SK-N-SH (cell line): ENCODE measurements at regions not wholly inside any gene's neighbourhood (a gene's known extent, or its start where the extent isn't known, plus 50 kb on each side); places are given as distances from the start of the nearest gene placed in this dataset.

ENCODE experiments used
- CTCF ChIA-PET: fragments of 300-600, 350-600 bp; formaldehyde crosslinking; extraction: SDS; loops from one replicate; lab custom pipeline; 2021; lab: Yijun Ruan, JAX
- POLR2A ChIA-PET: fragments of 350-600 bp; sonication (Branson Sonifier 250); formaldehyde crosslinking; extraction: SDS; loops from one replicate; lab custom pipeline; 2020; ENCODE audit warnings: antibody characterized with exemption, inconsistent platforms; lab: Yijun Ruan, JAX
- DNase-seq: peaks from one replicate; pipeline ENCODE4 v3.0.0; 2012
- H2AFZ ChIP-seq: fragments of 200-600 bp; sonication (generic); 2 replicates; pipeline ENCODE4 v1.8.1; 2016; ENCODE audit warnings: antibody characterized with exemption, mild to moderate bottlenecking, low read depth
- H3F3A ChIP-seq: fragments of 200-600 bp; sonication (generic); replicated peaks from 2 replicates; pipeline ENCODE3; 2016; ENCODE audit warnings: antibody characterized with exemption, mild to moderate bottlenecking; ENCODE audit not compliant: insufficient read depth
- H3K27ac ChIP-seq, 2 experiments: fragments of 200-500 bp in 1 of 2; fragments of 200-600 bp in 1 of 2; sonication (Bioruptor generic) in 1 of 2; sonication (generic), shearing (Covaris generic) in 1 of 2; 2 replicates each; pipeline versions ENCODE4 v1.5.1 to v1.6.1; 2014 to 2016; ENCODE audit warnings: low read depth in 2 of 2, inconsistent platforms in 1 of 2, low read length in 1 of 2, mild to moderate bottlenecking in 1 of 2, mixed read lengths in 1 of 2
- H3K27me3 ChIP-seq: fragments of 200-600 bp; sonication (generic), shearing (Covaris generic); 2 replicates; pipeline ENCODE4 v1.6.1; 2016; ENCODE audit warnings: mixed run types; ENCODE audit not compliant: insufficient read depth
- H3K36me3 ChIP-seq, 2 experiments: fragments of 200-500 bp in 1 of 2; fragments of 200-600 bp in 1 of 2; sonication (Bioruptor generic) in 1 of 2; sonication (generic) in 1 of 2; replicated peaks in 1 of 2; 2 replicates each; pipeline versions ENCODE3 to v1.5.1; 2014 to 2016; ENCODE audit warnings: low read length in 1 of 2, mild to moderate bottlenecking in 1 of 2; ENCODE audit not compliant: insufficient read depth in 2 of 2, control insufficient read depth in 1 of 2
- H3K4me1 ChIP-seq, 2 experiments: fragments of 200-500 bp in 1 of 2; fragments of 200-600 bp in 1 of 2; sonication (Bioruptor generic) in 1 of 2; sonication (generic), shearing (Covaris generic) in 1 of 2; 2 replicates each; pipeline versions ENCODE4 v1.5.1 to v1.6.1; 2014 to 2016; ENCODE audit warnings: low read depth in 1 of 2, low read length in 1 of 2, mixed run types in 1 of 2; ENCODE audit not compliant: insufficient read depth in 2 of 2, control insufficient read depth in 1 of 2
- H3K4me2 ChIP-seq: fragments of 200-600 bp; sonication (generic), shearing (Covaris generic); 2 replicates; pipeline ENCODE4 v1.6.1; 2017; ENCODE audit warnings: mixed run types
- H3K4me3 ChIP-seq, 2 experiments: fragments of 200-500 bp in 1 of 2; fragments of 200-600 bp in 1 of 2; sonication (Bioruptor generic) in 1 of 2; sonication (generic), shearing (Covaris generic) in 1 of 2; 2 replicates each; pipeline versions ENCODE4 v1.5.1 to v1.8.1; 2014 to 2016; ENCODE audit warnings: low read depth in 2 of 2, inconsistent platforms in 1 of 2, low read length in 1 of 2, mild to moderate bottlenecking in 1 of 2, mixed read lengths in 1 of 2, moderate library complexity in 1 of 2
- H3K79me2 ChIP-seq: fragments of 200-600 bp; sonication (generic); 2 replicates; pipeline ENCODE4 v1.8.1; 2017; ENCODE audit warnings: mild to moderate bottlenecking; ENCODE audit not compliant: insufficient read depth
- H3K9ac ChIP-seq: fragments of 200-600 bp; sonication (generic); 2 replicates; pipeline ENCODE4 v1.6.1; 2017; ENCODE audit warnings: mixed run types
- H3K9me2 ChIP-seq: fragments of 200-600 bp; sonication (generic); 2 replicates; pipeline ENCODE4 v1.6.1; 2017; ENCODE audit warnings: mixed run types
- H3K9me3 ChIP-seq: fragments of 200-600 bp; sonication (generic); 2 replicates; pipeline ENCODE4 v1.6.1; 2017; ENCODE audit warnings: mixed run types, mild to moderate bottlenecking, moderate library complexity
- H4K20me1 ChIP-seq: fragments of 200-600 bp; sonication (generic); 2 replicates; pipeline ENCODE4 v1.6.1; 2017; ENCODE audit warnings: mild to moderate bottlenecking, mixed run types; ENCODE audit not compliant: insufficient read depth
- EP300 ChIP-seq, 2 experiments: IDR thresholded peaks; 2 replicates each; pipeline versions ENCODE4 v1.4.0 to v1.6.1; 2012; ENCODE audit warnings: borderline replicate concordance in 1 of 2, low read depth in 1 of 2, low read length in 1 of 2
- EZH2phosphoT487 ChIP-seq: fragments of 200-600 bp; sonication (generic); IDR thresholded peaks from 2 replicates; pipeline ENCODE4 v1.6.1; 2017; ENCODE audit warnings: low read depth, mixed run types, mild to moderate bottlenecking, antibody characterized with exemption, moderate library complexity, borderline replicate concordance
- GABPA ChIP-seq: IDR thresholded peaks from 2 replicates; pipeline ENCODE4 v1.4.0; 2012; ENCODE audit warnings: low read depth, mild to moderate bottlenecking
- JUND ChIP-seq: IDR thresholded peaks from 2 replicates; pipeline ENCODE4 v1.4.0; 2012
- PBX3 ChIP-seq: IDR thresholded peaks from 2 replicates; pipeline ENCODE4; 2012
- POLR2AphosphoS5 ChIP-seq: IDR thresholded peaks from 2 replicates; pipeline ENCODE4 v1.6.1; 2012; ENCODE audit warnings: low read depth, low read length
- SMC3 ChIP-seq: IDR thresholded peaks from 2 replicates; pipeline ENCODE4 v1.6.1; 2012; ENCODE audit warnings: low read depth, low read length, improper control_type of control experiment
- TEAD4 ChIP-seq: IDR thresholded peaks from 2 replicates; pipeline ENCODE4 v1.4.0; 2012; ENCODE audit warnings: mild to moderate bottlenecking, borderline replicate concordance; ENCODE audit not compliant: insufficient read depth
- YY1 ChIP-seq: IDR thresholded peaks from 2 replicates; pipeline ENCODE4 v1.4.0; 2012; ENCODE audit warnings: low read depth, mild to moderate bottlenecking
- ZBTB33 ChIP-seq: IDR thresholded peaks from 2 replicates; pipeline ENCODE4 v1.4.0; 2012; ENCODE audit warnings: low read depth, borderline replicate concordance
- WGBS: methylation state at CpG from one replicate; pipeline ENCODE4 v1.1.6; 2017; ENCODE audit warnings: low lambda C conversion rate; 5-methylcytosine and 5-hydroxymethylcytosine counted together

- no peak for TF ChIP-seq POLR2AphosphoS5
These were observed 58.2 kb upstream of the TRIM2 start (continued) for GRCh38 chr4:153146031-153146430.

GRCh38 chr4:153146961-153147360, 57.3 kb upstream of the TRIM2 start:
- Histone ChIP-seq H4K20me1 (no peaks in the 10 kb centered on the region), H3K79me2 (no peaks in the 10 kb centered on the region), H3K4me1 (peaks cover 16 to 25% of the 10 kb centered on the region in 2 experiments; a peak in 3 of 4 replicates), H3F3A (peaks cover 30% of the 10 kb centered on the region), H3K27ac (no peak overlapping the region; a peak in 1 of 4 replicates), H3K27me3 (no peaks in the 10 kb centered on the region), H3K36me3 (no peaks in the 10 kb centered on the region), H3K9me3 (no peaks in the 10 kb centered on the region), H3K9me2 (no peaks in the 10 kb centered on the region), H3K9ac (no peak overlapping the region), H2AFZ (no peak overlapping the region), H3K4me3 (no peak overlapping the region), H3K4me2 (no peak overlapping the region)
- TF ChIP-seq JUND (no peak), PBX3 (no peak), SMC3 (no peak), YY1 (no peak)
- no peak for DNase-seq
- ChIA-PET POLR2A (interaction anchor here (0.7 kb wide), 1 partner anchor 66 kb away, joined by 4 read pairs; no protein-coding TSS in a partner anchor), CTCF (interaction anchor here (0.9 to 1.3 kb wide), 4 partner anchors 64 to 348 kb away, joined by 3 to 4 read pairs (median 3); no protein-coding TSS in a partner anchor)
- 94% methylated on average over 4 of the region's 4 CpGs for WGBS

- Histone ChIP-seq H3K4me1 (peaks cover 9 to 26% of the 10 kb centered on the region in 2 experiments; a peak in 3 of 4 replicates), H3K9me3 (no peaks in the 10 kb centered on the region)
- POLR2A ChIA-PET: no interaction called here
- no peak for TF ChIP-seq ZBTB33
- TF ChIP-seq GABPA: no peak
- TF ChIP-seq EZH2phosphoT487: no peak
- TF ChIP-seq JUND: no peak
- no peak for TF ChIP-seq EP300 (IDR thresholded peaks at IDR 0.05; ENCODE audit: borderline replicate concordance in 1 of 2, low read depth in 1 of 2, low read length in 1 of 2)
- TF ChIP-seq TEAD4: no peak
- TF ChIP-seq, all 33 proteins: peak for 0
- Histone ChIP-seq H3K9ac (no peak overlapping the region), H3K9me2 (no peaks in the 10 kb centered on the region), H3F3A (peaks cover 24% of the 10 kb centered on the region), H3K4me2 (no peak overlapping the region), H3K4me3 (no peak overlapping the region), H3K27me3 (no peaks in the 10 kb centered on the region), H3K79me2 (no peaks in the 10 kb centered on the region), H3K36me3 (no peaks in the 10 kb centered on the region), H4K20me1 (no peaks in the 10 kb centered on the region), H3K27ac (no peak overlapping the region), H2AFZ (no peak overlapping the region)
- 51% methylated on average over 3 of the region's 3 CpGs for WGBS
- no peak for DNase-seq
- CTCF ChIA-PET: interaction anchor here (0.8 to 1.2 kb wide), 4 partner anchors 17 to 169 kb away, joined by 3 to 4 read pairs (median 3); no protein-coding TSS in a partner anchor
These were observed 55.5 kb upstream of the TRIM2 start for GRCh38 chr4:153148791-153149190.
